Neuron (in vitro differentiated cells): ENCODE measurements at regions not wholly inside any gene's neighbourhood (a gene's known extent, or its start where the extent isn't known, plus 50 kb on each side); places are given as distances from the start of the nearest gene placed in this dataset.

Source experiments
- H2AFZ ChIP-seq: one replicate; pipeline ENCODE4 v1.6.1; 2013; ENCODE audit warnings: low read depth, mild to moderate bottlenecking, inconsistent platforms, low read length, moderate library complexity
- H3K27me3 ChIP-seq: one replicate; pipeline ENCODE4 v1.6.1; 2013; ENCODE audit warnings: low read length; ENCODE audit not compliant: insufficient read depth
- H3K36me3 ChIP-seq: one replicate; pipeline ENCODE4 v1.6.1; 2013; ENCODE audit warnings: low read length; ENCODE audit not compliant: insufficient read depth
- H3K4me1 ChIP-seq: one replicate; pipeline ENCODE4 v1.6.1; 2013; ENCODE audit warnings: low read length; ENCODE audit not compliant: insufficient read depth
- H3K4me3 ChIP-seq: 2 replicates; pipeline ENCODE4 v1.5.1; 2013; ENCODE audit warnings: mild to moderate bottlenecking, low read length, moderate library complexity
- H3K9me3 ChIP-seq: one replicate; pipeline ENCODE4 v1.6.1; 2013; ENCODE audit warnings: low read length

GRCh38 chr5:158563760-158564390, 535.8 kb downstream of the EBF1 start:
- peaks cover 13% of the 10 kb centered on the region for H3K4me1 ChIP-seq
- no peak overlapping the region for H2AFZ ChIP-seq
- no peaks in the 10 kb centered on the region for H3K27me3 ChIP-seq
- no peak overlapping the region for H3K4me3 ChIP-seq
- no peaks in the 10 kb centered on the region for H3K9me3 ChIP-seq
- no peaks in the 10 kb centered on the region for H3K36me3 ChIP-seq

- H3K36me3 ChIP-seq: no peaks in the 10 kb centered on the region
- no peak overlapping the region for H2AFZ ChIP-seq
- H3K4me3 ChIP-seq: no peak overlapping the region
- H3K27me3 ChIP-seq: no peaks in the 10 kb centered on the region
- H3K4me1 ChIP-seq: peaks cover 10% of the 10 kb centered on the region
- H3K9me3 ChIP-seq: no peaks in the 10 kb centered on the region
These were observed 538.0 kb downstream of the EBF1 start for GRCh38 chr5:158561562-158562190.

- Histone ChIP-seq H3K9me3 (no peaks in the 10 kb centered on the region), H3K4me3 (no peak overlapping the region), H3K36me3 (no peaks in the 10 kb centered on the region), H3K27me3 (no peaks in the 10 kb centered on the region), H2AFZ (no peak overlapping the region), H3K4me1 (peaks cover 10% of the 10 kb centered on the region)
These were observed 539.5 kb downstream of the EBF1 start for GRCh38 chr5:158560170-158560569.

GRCh38 chr5:158559643-158560042, 540.1 kb downstream of the EBF1 start:
- Histone ChIP-seq H3K27me3 (no peaks in the 10 kb centered on the region), H3K4me1 (peaks cover 10% of the 10 kb centered on the region), H2AFZ (no peak overlapping the region), H3K36me3 (no peaks in the 10 kb centered on the region), H3K4me3 (no peak overlapping the region), H3K9me3 (no peaks in the 10 kb centered on the region)

GRCh38 chr5:158559066-158559465, 540.6 kb downstream of the EBF1 start:
- Histone ChIP-seq H3K4me3 (no peak overlapping the region), H3K36me3 (no peaks in the 10 kb centered on the region), H2AFZ (no peak overlapping the region), H3K9me3 (no peaks in the 10 kb centered on the region), H3K4me1 (peaks cover 10% of the 10 kb centered on the region), H3K27me3 (no peaks in the 10 kb centered on the region)

GRCh38 chr5:158553962-158554336, 545.8 kb downstream of the EBF1 start:
- H2AFZ ChIP-seq: no peak overlapping the region
- no peaks in the 10 kb centered on the region for H3K4me1 ChIP-seq
- no peak overlapping the region for H3K4me3 ChIP-seq
- H3K27me3 ChIP-seq: no peaks in the 10 kb centered on the region
- H3K36me3 ChIP-seq: no peaks in the 10 kb centered on the region
- no peaks in the 10 kb centered on the region for H3K9me3 ChIP-seq

- no peaks in the 10 kb centered on the region for H3K4me1 ChIP-seq
- no peak overlapping the region for H3K4me3 ChIP-seq
- H3K9me3 ChIP-seq: no peaks in the 10 kb centered on the region
- no peaks in the 10 kb centered on the region for H3K36me3 ChIP-seq
- H2AFZ ChIP-seq: no peak overlapping the region
- no peaks in the 10 kb centered on the region for H3K27me3 ChIP-seq
These were observed 546.3 kb downstream of the EBF1 start for GRCh38 chr5:158553195-158553961.

- no peaks in the 10 kb centered on the region for H3K9me3 ChIP-seq
- no peaks in the 10 kb centered on the region for H3K4me1 ChIP-seq
- H3K27me3 ChIP-seq: no peaks in the 10 kb centered on the region
- no peak overlapping the region for H2AFZ ChIP-seq
- no peaks in the 10 kb centered on the region for H3K36me3 ChIP-seq
- H3K4me3 ChIP-seq: no peak overlapping the region
These were observed 547.5 kb downstream of the EBF1 start for GRCh38 chr5:158552241-158552640.

GRCh38 chr5:158549311-158549710, 550.4 kb downstream of the EBF1 start:
- no peaks in the 10 kb centered on the region for H3K27me3 ChIP-seq
- H3K4me1 ChIP-seq: no peaks in the 10 kb centered on the region
- no peak overlapping the region for H2AFZ ChIP-seq
- no peak overlapping the region for H3K4me3 ChIP-seq
- H3K36me3 ChIP-seq: no peaks in the 10 kb centered on the region
- H3K9me3 ChIP-seq: no peaks in the 10 kb centered on the region

GRCh38 chr5:158546748-158547147, 553.0 kb downstream of the EBF1 start:
- H3K4me3 ChIP-seq: no peak overlapping the region
- H3K36me3 ChIP-seq: no peaks in the 10 kb centered on the region
- no peaks in the 10 kb centered on the region for H3K27me3 ChIP-seq
- no peaks in the 10 kb centered on the region for H3K4me1 ChIP-seq
- H2AFZ ChIP-seq: no peak overlapping the region
- H3K9me3 ChIP-seq: no peaks in the 10 kb centered on the region

- no peaks in the 10 kb centered on the region for H3K27me3 ChIP-seq
- no peaks in the 10 kb centered on the region for H3K9me3 ChIP-seq
- H3K4me1 ChIP-seq: no peaks in the 10 kb centered on the region
- no peak overlapping the region for H3K4me3 ChIP-seq
- no peaks in the 10 kb centered on the region for H3K36me3 ChIP-seq
- no peak overlapping the region for H2AFZ ChIP-seq
These were observed 553.7 kb downstream of the EBF1 start for GRCh38 chr5:158545949-158546530.

- no peak overlapping the region for H3K4me3 ChIP-seq
- H3K9me3 ChIP-seq: no peaks in the 10 kb centered on the region
- no peaks in the 10 kb centered on the region for H3K4me1 ChIP-seq
These were observed 555.1 kb downstream of the EBF1 start for GRCh38 chr5:158544388-158545339.

More at GRCh38 chr5:158544388-158545339, 555.1 kb downstream of the EBF1 start:
- Histone ChIP-seq H3K36me3 (no peaks in the 10 kb centered on the region), H3K27me3 (no peaks in the 10 kb centered on the region), H2AFZ (no peak overlapping the region)
